ENCODE measurements at regions not wholly inside any gene's neighbourhood (a gene's known extent, or its start where the extent isn't known, plus 50 kb on each side); places are given as distances from the start of the nearest gene placed in this dataset.

DNA sequence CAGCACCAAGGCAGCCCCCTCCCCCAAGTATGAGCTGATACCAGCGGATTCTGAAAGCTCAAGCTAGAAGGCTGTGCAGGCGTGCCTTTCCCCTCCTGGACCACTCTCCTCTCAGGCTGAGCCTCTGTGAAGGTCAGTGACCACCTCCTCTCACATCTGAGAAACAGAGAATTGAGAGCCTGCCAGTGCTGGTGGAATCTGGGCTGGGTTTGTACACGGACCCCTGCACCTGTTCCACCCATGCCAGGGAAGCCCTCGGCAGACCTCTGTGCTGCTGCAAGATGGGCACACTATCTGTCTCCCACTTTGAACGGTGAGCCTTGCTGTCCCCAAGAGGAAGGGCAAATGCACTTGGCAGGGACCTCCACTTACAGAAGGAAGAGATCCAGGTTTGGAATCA, 54.7 kb upstream of the SDK2 start:
- Histone ChIP-seq H3K4me1 (ENCODE audit: control insufficient read depth in 2 of 2, insufficient read depth in 2 of 2, low read length in 2 of 2) (no peaks in the 10 kb centered on the region), H3K27ac (ENCODE audit: low read length in 2 of 2) (no peak overlapping the region), H4K20me1 (ENCODE audit: control insufficient read depth, insufficient read depth, low read length, poor library complexity, severe bottlenecking) (no peaks in the 10 kb centered on the region), H3K9ac (ENCODE audit: low read length) (no peak overlapping the region), H3K36me3 (replicated peaks in 1 of 2; ENCODE audit: control extremely low read depth in 1 of 2, control insufficient read depth in 1 of 2, extremely low read depth in 1 of 2, insufficient read depth in 2 of 2, low read length in 1 of 2) (no peaks in the 10 kb centered on the region), H3K9me3 (ENCODE audit: control extremely low read depth in 1 of 3, control insufficient read depth in 2 of 3, insufficient read depth in 1 of 3, low read length in 2 of 3) (no peaks in the 10 kb centered on the region), H3K27me3 (replicated peaks in 1 of 4; ENCODE audit: control extremely low read depth in 1 of 4, control insufficient read depth in 3 of 4, insufficient read depth in 4 of 4, low read length in 3 of 4) (no peaks in the 10 kb centered on the region), H3K4me2 (replicated peaks; ENCODE audit: low read depth, low read length, poor library complexity, severe bottlenecking) (no peak overlapping the region), H3K79me2 (ENCODE audit: control insufficient read depth, insufficient read depth, low read length) (no peaks in the 10 kb centered on the region), H2AFZ (ENCODE audit: insufficient read depth, low read depth, low read length, poor library complexity, severe bottlenecking) (no peak overlapping the region), H3K4me3 (ENCODE audit: control extremely low read depth in 1 of 5, extremely low read depth in 1 of 5, insufficient read depth in 1 of 5, low read depth in 2 of 5, low read length in 4 of 5) (no peak overlapping the region)
- intact Hi-C loops (cut with micrococcal nuclease): no loop called here
- no peaks in the 10 kb centered on the region for H3K9me3 Mint-ChIP-seq (ENCODE audit: insufficient read depth)
- no peak overlapping the region for H3K4me3 Mint-ChIP-seq
- peaks cover 5% of the 10 kb centered on the region for H3K27me3 Mint-ChIP-seq
- CTCF ChIA-PET: no interaction called here
- no peak for ATAC-seq (ENCODE audit: low read depth)
- H3K27ac Mint-ChIP-seq: no peak overlapping the region
- POLR2A ChIA-PET: no interaction called here
- WGBS (ENCODE audit: insufficient coverage): 87% methylated on average over 3 of the region's 5 CpGs
- no peak for TF ChIP-seq EZH2 (IDR thresholded peaks at IDR 0.05; ENCODE audit: borderline replicate concordance, insufficient read depth, low read depth, low read length, poor library complexity, severe bottlenecking)
- TF ChIP-seq, protein P1, sequence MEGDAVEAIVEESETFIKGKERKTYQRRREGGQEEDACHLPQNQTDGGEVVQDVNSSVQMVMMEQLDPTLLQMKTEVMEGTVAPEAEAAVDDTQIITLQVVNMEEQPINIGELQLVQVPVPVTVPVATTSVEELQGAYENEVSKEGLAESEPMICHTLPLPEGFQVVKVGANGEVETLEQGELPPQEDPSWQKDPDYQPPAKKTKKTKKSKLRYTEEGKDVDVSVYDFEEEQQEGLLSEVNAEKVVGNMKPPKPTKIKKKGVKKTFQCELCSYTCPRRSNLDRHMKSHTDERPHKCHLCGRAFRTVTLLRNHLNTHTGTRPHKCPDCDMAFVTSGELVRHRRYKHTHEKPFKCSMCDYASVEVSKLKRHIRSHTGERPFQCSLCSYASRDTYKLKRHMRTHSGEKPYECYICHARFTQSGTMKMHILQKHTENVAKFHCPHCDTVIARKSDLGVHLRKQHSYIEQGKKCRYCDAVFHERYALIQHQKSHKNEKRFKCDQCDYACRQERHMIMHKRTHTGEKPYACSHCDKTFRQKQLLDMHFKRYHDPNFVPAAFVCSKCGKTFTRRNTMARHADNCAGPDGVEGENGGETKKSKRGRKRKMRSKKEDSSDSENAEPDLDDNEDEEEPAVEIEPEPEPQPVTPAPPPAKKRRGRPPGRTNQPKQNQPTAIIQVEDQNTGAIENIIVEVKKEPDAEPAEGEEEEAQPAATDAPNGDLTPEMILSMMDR (IDR thresholded peaks at IDR 0.05): no peak
- H3K4me1 Mint-ChIP-seq: no peaks in the 10 kb centered on the region
- no peak for DNase-seq

DNA sequence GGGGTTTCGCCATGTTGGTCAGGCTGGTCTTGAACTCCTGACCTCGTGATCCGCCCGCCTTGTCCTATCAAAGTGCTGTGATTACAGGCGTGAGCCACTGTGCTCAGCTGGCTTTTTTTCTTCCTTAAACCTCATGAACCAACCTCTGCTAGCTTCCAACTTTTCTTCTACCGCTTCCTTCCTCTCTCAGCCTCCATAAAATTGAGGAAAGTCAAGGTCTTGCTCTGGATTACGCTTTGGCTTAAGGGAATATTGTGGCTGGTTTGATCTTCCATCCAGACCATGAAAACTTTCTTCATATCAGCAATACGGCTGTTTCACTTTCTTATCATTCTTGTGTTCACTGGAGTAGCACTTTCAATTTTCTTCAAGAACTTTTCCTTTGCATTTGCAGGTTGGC, 57.5 kb upstream of the SDK2 start:
- POLR2A ChIA-PET: no interaction called here
- no peak overlapping the region for H3K4me3 Mint-ChIP-seq

More for the DNA sequence above, 57.5 kb upstream of the SDK2 start:
- Histone ChIP-seq H3K27ac (ENCODE audit: low read length in 2 of 2) (no peak overlapping the region), H3K36me3 (replicated peaks in 1 of 2; ENCODE audit: control extremely low read depth in 1 of 2, control insufficient read depth in 1 of 2, extremely low read depth in 1 of 2, insufficient read depth in 2 of 2, low read length in 1 of 2) (no peaks in the 10 kb centered on the region), H3K9ac (ENCODE audit: low read length) (no peak overlapping the region), H3K4me1 (ENCODE audit: control insufficient read depth in 2 of 2, insufficient read depth in 2 of 2, low read length in 2 of 2) (no peaks in the 10 kb centered on the region), H3K9me3 (ENCODE audit: control extremely low read depth in 1 of 3, control insufficient read depth in 2 of 3, insufficient read depth in 1 of 3, low read length in 2 of 3) (no peaks in the 10 kb centered on the region), H3K4me3 (ENCODE audit: control extremely low read depth in 1 of 5, extremely low read depth in 1 of 5, insufficient read depth in 1 of 5, low read depth in 2 of 5, low read length in 4 of 5) (no peak overlapping the region), H3K27me3 (replicated peaks in 1 of 4; ENCODE audit: control extremely low read depth in 1 of 4, control insufficient read depth in 3 of 4, insufficient read depth in 4 of 4, low read length in 3 of 4) (peaks cover 0 to 3% (median 0%) of the 10 kb centered on the region in 4 experiments), H2AFZ (ENCODE audit: insufficient read depth, low read depth, low read length, poor library complexity, severe bottlenecking) (no peak overlapping the region), H3K4me2 (replicated peaks; ENCODE audit: low read depth, low read length, poor library complexity, severe bottlenecking) (no peak overlapping the region), H4K20me1 (ENCODE audit: control insufficient read depth, insufficient read depth, low read length, poor library complexity, severe bottlenecking) (no peaks in the 10 kb centered on the region), H3K79me2 (ENCODE audit: control insufficient read depth, insufficient read depth, low read length) (no peaks in the 10 kb centered on the region)
- WGBS (ENCODE audit: insufficient coverage): 89% methylated on average over 3 of the region's 8 CpGs
- intact Hi-C loops (cut with micrococcal nuclease): no loop called here
- CTCF ChIA-PET: interaction anchor here (0.7 to 1.8 kb wide), 4 partner anchors 8 to 271 kb away, joined by 3 to 6 read pairs (median 3); no protein-coding TSS in a partner anchor
- Mint-ChIP-seq H3K9me3 (ENCODE audit: insufficient read depth) (no peaks in the 10 kb centered on the region), H3K27ac (no peak overlapping the region), H3K27me3 (peaks cover 16% of the 10 kb centered on the region), H3K4me1 (no peaks in the 10 kb centered on the region)
- TF ChIP-seq, protein P1 (IDR thresholded peaks at IDR 0.05): no peak
- TF ChIP-seq EZH2 (IDR thresholded peaks at IDR 0.05; ENCODE audit: borderline replicate concordance, insufficient read depth, low read depth, low read length, poor library complexity, severe bottlenecking): no peak
- DNase-seq: no peak
- no peak for ATAC-seq (ENCODE audit: low read depth)

Data from B cell (primary cell).